Effector memory CD4-positive, alpha-beta T cell (primary cell): ENCODE measurements at regions not wholly inside any gene's neighbourhood (a gene's known extent, or its start where the extent isn't known, plus 50 kb on each side); places are given as distances from the start of the nearest gene placed in this dataset.

ENCODE experiments used
- DNase-seq, 3 donors: peaks; one replicate each; pipeline ENCODE4 v3.0.0-alpha.2; 2020
- H3K27ac ChIP-seq: 2 replicates; pipeline ENCODE4 v1.7.0; 2013; ENCODE audit warnings: mild to moderate bottlenecking, low read length, moderate library complexity; ENCODE audit not compliant: insufficient read depth, poor library complexity, severe bottlenecking
- H3K27me3 ChIP-seq: replicated peaks from 2 replicates; pipeline ENCODE4 v1.7.0; 2013; ENCODE audit warnings: mild to moderate bottlenecking, low read length; ENCODE audit not compliant: insufficient read depth, control insufficient read depth, poor library complexity, severe bottlenecking
- H3K36me3 ChIP-seq: 2 replicates; pipeline ENCODE4 v1.7.0; 2013; ENCODE audit warnings: mild to moderate bottlenecking, low read length, moderate library complexity; ENCODE audit not compliant: control insufficient read depth, insufficient read depth
- H3K4me1 ChIP-seq: 2 replicates; pipeline ENCODE4 v1.7.0; 2013; ENCODE audit warnings: low read length, mild to moderate bottlenecking; ENCODE audit not compliant: control insufficient read depth, insufficient read depth, poor library complexity, severe bottlenecking
- H3K4me3 ChIP-seq: 2 replicates; pipeline ENCODE4 v1.7.0; 2013; ENCODE audit warnings: low read length, low read depth, mild to moderate bottlenecking; ENCODE audit not compliant: insufficient read depth, poor library complexity, severe bottlenecking
- H3K9me3 ChIP-seq: 2 replicates; pipeline ENCODE4 v1.7.0; 2013; ENCODE audit warnings: mild to moderate bottlenecking, low read length, moderate library complexity; ENCODE audit not compliant: control insufficient read depth

- Histone ChIP-seq H3K9me3 (no peaks in the 10 kb centered on the region), H3K27me3 (no peaks in the 10 kb centered on the region), H3K36me3 (no peaks in the 10 kb centered on the region), H3K27ac (no peak overlapping the region), H3K4me3 (no peak overlapping the region), H3K4me1 (no peaks in the 10 kb centered on the region)
- DNase-seq = no peak
Observed at GRCh38 chr1:221625026-221625425, 116.9 kb downstream of the DUSP10 start.

DNA sequence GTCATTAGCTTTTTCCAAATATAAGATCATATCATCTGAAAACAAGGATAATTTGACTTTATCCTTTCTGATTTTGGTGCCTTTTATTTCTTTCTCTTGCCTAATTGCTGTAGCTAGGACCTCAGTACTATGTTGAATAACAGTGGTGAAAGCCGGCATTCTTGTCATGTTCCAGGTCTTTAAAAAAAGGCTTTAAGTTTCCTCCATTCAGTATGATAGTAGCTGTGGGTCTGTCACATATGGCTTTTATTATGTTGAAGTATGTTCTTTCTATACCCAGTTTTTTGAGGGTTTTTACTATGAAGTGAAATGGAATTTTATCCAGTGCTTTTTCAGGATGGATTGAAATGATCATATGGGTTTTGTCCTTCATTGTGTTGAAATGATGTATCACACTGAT is 115.8 kb downstream of the DUSP10 start:
- H3K27ac ChIP-seq = no peak overlapping the region
- no peaks in the 10 kb centered on the region for H3K36me3 ChIP-seq
- H3K4me3 ChIP-seq = no peak overlapping the region
- H3K4me1 ChIP-seq = no peaks in the 10 kb centered on the region
- H3K9me3 ChIP-seq = no peaks in the 10 kb centered on the region
- no peaks in the 10 kb centered on the region for H3K27me3 ChIP-seq
- no peak for DNase-seq

DNA sequence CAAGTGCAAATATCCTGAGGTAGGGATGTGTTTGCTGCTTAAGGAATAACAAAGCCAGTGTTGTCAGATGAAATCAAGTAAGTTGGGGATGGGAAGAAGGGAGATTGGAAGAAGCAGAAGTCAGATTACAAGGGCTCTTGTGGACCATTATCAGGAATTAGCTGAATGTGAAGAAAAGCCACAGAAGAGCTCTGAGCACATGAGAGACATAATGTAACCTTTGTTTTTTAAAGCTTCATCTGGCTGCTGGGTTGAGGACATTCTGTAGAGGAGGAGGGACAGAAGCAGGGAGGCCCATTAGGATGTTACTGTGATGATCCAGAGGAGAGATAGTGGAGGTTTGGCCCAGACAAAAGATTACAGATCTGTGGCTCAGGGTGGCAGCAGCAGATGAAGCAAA is 111.7 kb downstream of the DUSP10 start:
- Histone ChIP-seq H3K9me3 (no peaks in the 10 kb centered on the region), H3K4me3 (no peak overlapping the region), H3K36me3 (no peaks in the 10 kb centered on the region), H3K27ac (no peak overlapping the region), H3K4me1 (no peaks in the 10 kb centered on the region), H3K27me3 (no peaks in the 10 kb centered on the region)
- DNase-seq = no peak

GRCh38 chr1:221631556-221631955 is 110.3 kb downstream of the DUSP10 start:
- H3K4me1 ChIP-seq = no peaks in the 10 kb centered on the region

DNA sequence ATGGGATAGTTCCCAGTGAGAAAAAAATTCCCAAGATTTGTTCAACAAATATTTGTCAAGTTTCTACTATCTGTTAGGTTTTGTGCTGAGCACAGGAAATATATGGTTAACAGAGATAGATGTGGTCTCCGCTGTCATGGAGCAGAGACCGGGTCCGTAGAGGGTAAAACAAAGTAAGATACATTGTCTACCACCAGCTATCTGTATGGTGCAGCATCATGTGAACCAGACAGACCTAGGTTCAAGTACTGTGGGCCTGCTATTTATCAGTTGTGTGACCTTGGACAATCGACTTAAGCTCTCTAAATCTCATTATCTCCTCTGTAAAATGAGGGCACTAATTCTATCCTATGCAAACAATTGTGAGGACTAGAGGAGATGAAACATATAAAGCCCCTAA is 109.8 kb downstream of the DUSP10 start:
- H3K4me3 ChIP-seq = no peak overlapping the region
- no peak for DNase-seq
- no peak overlapping the region for H3K27ac ChIP-seq
- no peaks in the 10 kb centered on the region for H3K4me1 ChIP-seq
- H3K36me3 ChIP-seq = no peaks in the 10 kb centered on the region
- no peaks in the 10 kb centered on the region for H3K27me3 ChIP-seq
- no peaks in the 10 kb centered on the region for H3K9me3 ChIP-seq

More at GRCh38 chr1:221631556-221631955, 110.3 kb downstream of the DUSP10 start:
- Histone ChIP-seq H3K27ac (no peak overlapping the region), H3K9me3 (no peaks in the 10 kb centered on the region), H3K4me3 (no peak overlapping the region), H3K36me3 (no peaks in the 10 kb centered on the region), H3K27me3 (no peaks in the 10 kb centered on the region)
- no peak for DNase-seq

GRCh38 chr1:221633841-221634409 is 108.0 kb downstream of the DUSP10 start:
- Histone ChIP-seq H3K27me3 (no peaks in the 10 kb centered on the region), H3K27ac (no peak overlapping the region), H3K9me3 (no peaks in the 10 kb centered on the region), H3K4me3 (no peak overlapping the region), H3K36me3 (no peaks in the 10 kb centered on the region), H3K4me1 (no peaks in the 10 kb centered on the region)
- DNase-seq = no peak

GRCh38 chr1:221634606-221635005 is 107.3 kb downstream of the DUSP10 start:
- DNase-seq = no peak
- no peaks in the 10 kb centered on the region for H3K9me3 ChIP-seq
- H3K4me1 ChIP-seq = no peaks in the 10 kb centered on the region
- no peaks in the 10 kb centered on the region for H3K27me3 ChIP-seq
- H3K4me3 ChIP-seq = no peak overlapping the region
- no peak overlapping the region for H3K27ac ChIP-seq
- H3K36me3 ChIP-seq = no peaks in the 10 kb centered on the region

DNA sequence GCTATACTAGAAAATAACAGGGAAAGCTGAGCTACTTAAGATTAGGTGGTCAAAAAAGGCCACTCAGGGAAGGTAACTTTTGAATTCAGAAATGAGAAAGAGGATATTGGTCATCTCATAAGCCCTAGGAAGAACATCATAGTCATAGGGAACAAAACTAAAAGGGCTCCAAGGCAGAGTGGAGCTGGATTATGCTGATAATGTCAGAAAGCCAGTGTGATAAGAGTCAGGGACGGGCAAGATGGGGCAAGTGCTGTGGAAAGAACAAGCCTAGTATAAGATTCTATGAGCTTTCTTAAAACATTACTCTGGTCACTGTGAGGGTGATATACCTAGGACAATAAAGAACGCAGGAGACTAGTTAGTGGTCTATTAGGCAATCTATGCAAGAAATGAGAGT is 106.6 kb downstream of the DUSP10 start:
- H3K27ac ChIP-seq = no peak overlapping the region
- no peak overlapping the region for H3K4me3 ChIP-seq
- H3K36me3 ChIP-seq = no peaks in the 10 kb centered on the region
- H3K4me1 ChIP-seq = no peaks in the 10 kb centered on the region
- no peaks in the 10 kb centered on the region for H3K27me3 ChIP-seq
- DNase-seq = no peak
- H3K9me3 ChIP-seq = no peaks in the 10 kb centered on the region

- Histone ChIP-seq H3K9me3 (no peaks in the 10 kb centered on the region), H3K27ac (no peak overlapping the region), H3K4me1 (no peaks in the 10 kb centered on the region), H3K27me3 (no peaks in the 10 kb centered on the region), H3K4me3 (no peak overlapping the region), H3K36me3 (no peaks in the 10 kb centered on the region)
- DNase-seq = no peak
Observed at GRCh38 chr1:221636096-221636495, 105.8 kb downstream of the DUSP10 start.

DNA sequence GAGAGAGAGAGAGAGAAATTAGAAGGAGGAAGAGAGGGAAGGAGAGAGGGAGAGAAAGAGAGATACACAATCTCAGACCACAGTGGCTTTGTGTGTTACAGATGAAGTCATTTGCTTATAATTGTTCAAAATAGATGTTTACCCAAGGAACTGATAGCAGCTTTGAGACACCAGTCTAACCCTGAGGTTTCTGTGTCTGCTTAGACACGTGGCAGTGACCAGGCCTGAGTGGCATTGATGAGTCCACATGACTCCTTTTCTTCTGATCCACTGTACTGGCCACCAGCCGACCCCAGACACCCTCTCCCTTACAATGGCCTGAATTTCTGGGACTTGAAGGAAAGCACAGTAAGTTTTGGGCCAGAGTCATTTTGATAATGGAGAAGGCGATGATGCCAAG is 104.9 kb downstream of the DUSP10 start:
- H3K27me3 ChIP-seq = no peaks in the 10 kb centered on the region
- H3K4me1 ChIP-seq = no peaks in the 10 kb centered on the region
- no peak overlapping the region for H3K4me3 ChIP-seq
- H3K36me3 ChIP-seq = no peaks in the 10 kb centered on the region
- no peaks in the 10 kb centered on the region for H3K9me3 ChIP-seq
- DNase-seq = no peak
- no peak overlapping the region for H3K27ac ChIP-seq
